ENCODE measurements at regions not wholly inside any gene's neighbourhood (a gene's known extent, or its start where the extent isn't known, plus 50 kb on each side); places are given as distances from the start of the nearest gene placed in this dataset.

- no peaks in the 10 kb centered on the region; the same call in 1 of the 2 replicates for H3K36me3 Mint-ChIP-seq
- H3K27ac Mint-ChIP-seq = no peak overlapping the region
- H3K27me3 Mint-ChIP-seq (ENCODE audit: low read depth) = peaks cover 15% of the 10 kb centered on the region
- ATAC-seq (no peak), DNase-seq (ENCODE audit: low spot score) (no peak)
- H3K4me1 Mint-ChIP-seq = no peaks in the 10 kb centered on the region
- ChIA-PET CTCF (interaction anchor here (1.0 kb wide), 1 partner anchor 15 kb away, joined by 4 read pairs; no protein-coding TSS in a partner anchor), POLR2A (no interaction called here)
- H3K4me3 Mint-ChIP-seq = no peak overlapping the region
- TF ChIP-seq EMX1 (CRISPR knock-in tag; IDR thresholded peaks at IDR 0.05) = no peak
- TF ChIP-seq CREM (CRISPR knock-in tag; IDR thresholded peaks at IDR 0.05) = no peak
- no peak for TF ChIP-seq CDX4 (CRISPR knock-in tag; IDR thresholded peaks at IDR 0.05; ENCODE audit: borderline replicate concordance)
- no peak for TF ChIP-seq JUN (CRISPR knock-in tag; IDR thresholded peaks at IDR 0.05)
- no peak for TF ChIP-seq MLX (CRISPR knock-in tag; IDR thresholded peaks at IDR 0.05)
- no peak for TF ChIP-seq TEAD4 (CRISPR knock-in tag; IDR thresholded peaks at IDR 0.05)
- TF ChIP-seq NFATC4 (CRISPR knock-in tag; IDR thresholded peaks at IDR 0.05) = no peak
- no peak for TF ChIP-seq E2F1 (CRISPR knock-in tag; IDR thresholded peaks at IDR 0.05)
- no peak for TF ChIP-seq NFE2L1 (CRISPR knock-in tag; IDR thresholded peaks at IDR 0.05)
- no peak for TF ChIP-seq SMAD3 (CRISPR knock-in tag; IDR thresholded peaks at IDR 0.05; ENCODE audit: borderline replicate concordance)
- no peak for TF ChIP-seq ZNF263 (CRISPR knock-in tag; IDR thresholded peaks at IDR 0.05; ENCODE audit: low read depth)
- no peak for TF ChIP-seq ZNF512 (CRISPR knock-in tag; IDR thresholded peaks at IDR 0.05; ENCODE audit: borderline replicate concordance)
- TF ChIP-seq ATF6 (CRISPR knock-in tag; IDR thresholded peaks at IDR 0.05) = no peak
- no peak for TF ChIP-seq NR2C2 (CRISPR knock-in tag; IDR thresholded peaks at IDR 0.05)
- H3K9me3 Mint-ChIP-seq = peaks cover 26% of the 10 kb centered on the region
Observed at GRCh38 chr1:13935336-13935735, 235.3 kb downstream of the PRDM2 start.

- H3K4me1 Mint-ChIP-seq = no peaks in the 10 kb centered on the region
- no peak overlapping the region for H3K27ac Mint-ChIP-seq
- ChIA-PET POLR2A (no interaction called here), CTCF (no interaction called here)
- DNase-seq (ENCODE audit: low spot score) = no peak
- no peak for ATAC-seq
- peaks cover 13% of the 10 kb centered on the region for H3K27me3 Mint-ChIP-seq (ENCODE audit: low read depth)
- no peak for TF ChIP-seq MXD4 (CRISPR knock-in tag; IDR thresholded peaks at IDR 0.05; ENCODE audit: borderline replicate concordance)
- TF ChIP-seq FOXP4 (CRISPR knock-in tag; IDR thresholded peaks at IDR 0.05) = no peak
- TF ChIP-seq IRF2 (CRISPR knock-in tag; IDR thresholded peaks at IDR 0.05; ENCODE audit: borderline replicate concordance, low read depth) = no peak
- no peak for TF ChIP-seq KAT7 (CRISPR knock-in tag; IDR thresholded peaks at IDR 0.05; ENCODE audit: borderline replicate concordance)
- TF ChIP-seq CREM (CRISPR knock-in tag; IDR thresholded peaks at IDR 0.05) = no peak
- TF ChIP-seq USF2 (CRISPR knock-in tag; IDR thresholded peaks at IDR 0.05) = no peak
- no peak for TF ChIP-seq ZBTB43 (CRISPR knock-in tag; IDR thresholded peaks at IDR 0.05)
- TF ChIP-seq ESRRA (CRISPR knock-in tag; IDR thresholded peaks at IDR 0.05; ENCODE audit: borderline replicate concordance) = no peak
- H3K9me3 Mint-ChIP-seq = peaks cover 48% of the 10 kb centered on the region
- H3K4me3 Mint-ChIP-seq = no peak overlapping the region
- peaks cover 9% of the 10 kb centered on the region; the same call in 1 of the 2 replicates for H3K36me3 Mint-ChIP-seq
Observed at GRCh38 chr1:13941315-13941714, 241.3 kb downstream of the PRDM2 start.
